ENCODE measurements at regions not wholly inside any gene's neighbourhood (a gene's known extent, or its start where the extent isn't known, plus 50 kb on each side); places are given as distances from the start of the nearest gene placed in this dataset.
"Not testable (repeated sequence)": the region's sequence is repeated elsewhere in the genome, so short reads cannot be mapped to it uniquely, and the experiment has no call there.

DNA sequence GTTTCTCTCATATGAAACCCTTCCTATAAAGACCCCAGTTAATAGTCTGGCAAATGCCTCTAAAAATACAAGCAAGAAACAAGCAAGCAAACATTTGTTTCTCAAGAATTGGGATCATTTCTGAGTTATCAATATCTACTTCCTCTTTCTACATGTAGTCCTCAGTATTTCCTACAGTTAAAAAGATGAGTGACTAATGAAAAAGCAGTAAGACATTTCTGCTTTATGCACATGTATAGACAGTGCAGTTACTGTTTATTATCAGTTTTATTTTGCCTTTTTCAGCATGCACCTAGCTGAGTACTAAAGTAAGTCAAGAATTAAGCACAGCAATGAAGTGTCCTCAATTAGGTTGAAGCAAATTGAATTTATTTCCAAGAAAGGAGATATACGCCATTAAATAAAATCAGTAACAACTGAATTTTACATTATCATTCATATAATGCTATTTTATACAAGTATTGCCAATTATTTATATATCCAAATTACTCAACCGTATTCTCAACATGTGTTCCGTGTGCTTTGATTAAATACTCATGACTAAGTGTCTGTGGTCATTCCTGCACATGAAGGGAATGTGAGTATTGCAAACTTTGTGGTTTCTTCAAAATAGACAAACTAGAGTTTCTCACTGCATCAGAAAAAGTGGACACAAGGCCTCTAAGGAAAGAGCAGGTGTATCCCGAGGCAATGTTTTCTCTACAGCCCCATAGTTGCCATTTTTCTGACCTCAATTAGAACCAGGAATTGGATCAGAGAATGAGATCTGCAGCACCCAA is 159.3 kb upstream of the MARCKS start:
- DNase-seq (ENCODE audit: low read depth): peak; percentile 80

DNA sequence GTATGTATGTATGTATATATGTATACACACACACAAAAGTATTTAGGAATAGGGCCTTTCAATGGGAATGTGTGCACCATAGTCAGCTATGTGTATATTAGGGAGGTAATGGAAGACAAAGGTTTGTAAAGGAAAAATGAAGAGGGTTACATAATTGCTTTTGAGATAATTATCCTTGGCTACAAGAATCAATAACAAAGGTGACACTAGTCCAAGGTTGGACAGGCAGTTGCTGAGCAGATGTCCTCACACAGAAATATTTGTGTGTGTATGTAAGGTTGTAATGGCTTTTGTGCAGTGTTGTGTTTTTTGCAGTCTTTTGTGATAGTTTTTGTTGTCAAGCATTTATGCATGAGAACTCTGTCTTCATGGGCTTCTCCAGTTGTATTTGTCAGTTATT is 157.9 kb upstream of the MARCKS start:
- DNase-seq (ENCODE audit: low read depth): no peak

DNA sequence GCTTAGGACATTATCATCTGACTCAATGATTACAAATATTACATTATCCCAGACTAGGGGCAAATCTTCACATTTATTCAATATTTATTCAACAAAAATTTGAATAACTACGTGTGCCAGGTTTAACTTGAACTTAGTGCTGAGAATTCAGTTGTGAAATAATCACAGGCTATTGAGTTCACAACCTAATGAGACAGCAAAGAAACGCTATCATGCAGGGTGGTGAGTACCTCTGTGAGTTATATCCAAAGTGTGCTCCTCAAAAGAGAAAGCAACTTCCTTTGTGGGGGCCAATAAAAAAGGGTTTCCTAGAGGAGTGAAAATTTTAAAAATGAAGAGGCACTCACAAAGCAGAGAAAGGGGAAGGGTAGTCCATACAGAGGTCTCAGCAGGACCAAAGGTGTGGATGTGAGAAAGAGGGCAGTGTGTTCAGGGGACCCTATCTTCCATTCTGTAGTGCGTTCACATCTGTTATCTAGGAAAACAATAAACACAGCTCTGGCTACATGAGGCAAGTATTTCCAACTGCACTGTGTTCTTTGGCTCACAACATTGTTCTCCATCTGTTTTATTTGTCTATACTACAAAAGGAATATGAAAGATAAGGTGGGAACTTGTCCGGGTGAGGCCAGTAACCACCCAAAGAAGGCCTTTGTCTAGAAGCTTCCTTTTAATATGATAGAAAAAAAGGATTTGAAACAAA is 155.4 kb upstream of the MARCKS start:
- no peak for DNase-seq (ENCODE audit: low read depth)

- DNase-seq (ENCODE audit: low read depth): no peak
Measured at GRCh38 chr6:113707194-113707593, 150.0 kb upstream of the MARCKS start.

DNA sequence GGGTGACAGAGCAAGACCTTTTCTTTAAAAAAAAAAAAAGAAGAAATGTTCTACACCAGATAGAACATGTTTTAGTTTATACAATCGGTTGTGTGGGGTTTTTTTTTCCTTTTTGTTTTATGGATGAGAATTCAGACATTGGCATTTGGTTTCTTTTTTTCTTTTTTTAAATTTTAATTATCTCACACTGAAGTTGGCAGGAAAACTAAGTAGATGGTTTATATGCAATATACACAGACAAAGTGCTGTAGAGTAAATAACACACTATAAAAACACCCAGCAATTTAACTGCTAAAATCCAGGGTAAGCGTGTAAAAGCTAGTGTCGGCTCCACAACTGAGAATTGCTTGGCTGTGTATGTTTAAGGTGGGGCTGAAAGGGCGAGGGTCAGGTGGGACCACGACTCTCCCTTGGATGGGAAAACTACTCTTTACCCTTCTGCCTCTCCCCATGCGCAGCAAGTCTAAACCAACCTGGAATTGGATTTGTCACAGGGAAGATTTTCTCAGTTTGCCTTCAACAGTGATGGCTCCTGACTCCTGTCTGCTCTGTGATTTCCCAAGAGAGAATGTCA is 147.1 kb upstream of the MARCKS start:
- no peak for DNase-seq (ENCODE audit: low read depth)

DNA sequence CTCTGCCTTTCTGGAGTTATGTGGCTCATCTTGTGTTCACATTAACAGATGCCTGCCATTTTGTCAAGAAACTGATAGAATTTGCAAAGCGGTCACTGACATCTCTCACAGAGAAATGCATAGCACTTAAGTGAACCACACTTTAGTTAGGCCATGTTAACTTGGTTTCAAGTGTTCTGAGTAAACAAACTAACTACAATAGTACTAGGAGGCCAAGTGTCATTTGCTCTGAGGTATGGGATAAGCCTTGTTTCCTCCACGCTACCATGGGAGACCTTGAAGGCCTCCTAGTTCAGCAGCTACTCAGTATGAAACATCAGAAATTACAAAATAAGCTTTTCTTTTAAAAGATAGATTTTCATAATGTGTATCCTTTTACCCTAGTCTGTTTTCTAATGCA is 143.5 kb upstream of the MARCKS start:
- no peak for DNase-seq (ENCODE audit: low read depth)

DNA sequence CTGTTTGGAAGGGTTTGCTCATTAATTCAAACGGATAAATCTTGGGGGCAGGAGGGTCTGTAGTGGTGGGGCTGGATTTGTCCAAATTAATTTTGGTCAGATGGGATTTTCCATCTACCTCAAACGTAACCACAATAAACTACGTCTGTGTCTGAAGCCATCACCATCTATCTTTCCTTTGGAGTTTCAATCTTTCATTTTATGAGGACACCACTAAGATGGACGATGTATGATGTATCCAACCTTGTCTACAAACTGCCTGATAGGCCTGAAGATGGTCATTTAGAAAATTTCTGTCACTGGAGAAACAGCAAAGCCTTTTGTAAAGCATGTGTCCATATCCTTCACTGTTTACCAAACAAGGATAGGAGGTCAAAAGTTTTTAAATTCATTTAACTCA is 138.6 kb upstream of the MARCKS start:
- DNase-seq (ENCODE audit: low read depth): no peak

- no peak for DNase-seq (ENCODE audit: low read depth)
Measured at GRCh38 chr6:113719064-113719463, 138.1 kb upstream of the MARCKS start.

DNA sequence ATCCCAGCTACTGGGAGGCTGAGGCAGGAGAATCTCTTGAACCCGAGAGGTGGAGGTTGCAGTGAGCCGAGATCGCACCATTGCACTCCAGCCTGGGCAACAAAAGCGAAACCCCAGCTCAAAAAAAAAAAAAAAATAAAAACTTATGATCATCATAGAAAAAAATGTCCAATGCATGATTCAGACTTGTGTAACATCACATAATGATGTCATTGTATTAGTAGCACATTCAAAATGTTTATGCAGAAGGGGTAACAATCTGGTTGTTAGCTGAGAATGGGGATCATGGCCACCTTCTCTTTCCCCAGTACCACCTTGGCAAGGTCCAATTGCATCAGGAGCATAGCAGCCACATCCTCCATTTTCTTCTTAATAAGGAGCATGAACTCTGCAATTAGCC is 137.6 kb upstream of the MARCKS start:
- no peak for DNase-seq (ENCODE audit: low read depth)

DNA sequence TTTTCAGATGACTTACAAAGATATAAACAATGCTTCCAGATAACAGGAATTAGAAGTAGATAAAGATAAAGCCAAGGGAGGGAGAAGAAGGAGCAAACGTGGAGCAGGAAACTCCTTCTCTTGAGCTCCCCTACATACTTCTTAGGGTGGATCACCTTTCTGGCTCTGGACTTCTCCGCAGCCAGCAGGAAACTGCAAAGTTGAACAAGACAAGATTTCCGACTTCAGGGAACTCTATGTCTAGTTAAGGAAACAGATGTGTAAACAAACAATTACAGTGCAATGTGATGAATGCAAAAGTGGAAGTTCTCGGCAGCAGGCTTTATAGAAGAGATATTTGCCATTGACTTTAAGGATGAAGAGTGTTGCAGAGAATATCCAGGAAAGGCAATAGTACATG is 134.0 kb upstream of the MARCKS start:
- DNase-seq (ENCODE audit: low read depth): no peak

DNA sequence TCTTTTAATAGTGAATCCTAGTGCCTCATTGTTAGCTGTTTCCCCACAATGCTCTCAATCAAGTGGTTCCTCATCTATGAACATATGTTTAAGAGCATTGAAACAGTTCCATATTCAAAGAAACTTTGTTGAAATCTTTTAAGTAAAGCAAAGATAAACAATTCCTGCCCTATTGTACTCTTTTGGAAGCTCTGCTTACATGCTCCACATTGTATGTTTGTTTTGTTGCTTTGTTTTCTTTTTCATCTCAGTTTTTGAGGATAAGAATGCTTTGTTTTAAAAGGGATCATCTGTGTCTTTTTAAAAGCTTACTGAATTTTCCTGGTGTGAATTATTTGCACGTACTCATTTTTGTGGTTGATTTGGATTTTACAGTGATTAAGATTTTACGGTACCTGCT is 132.2 kb upstream of the MARCKS start:
- not testable (repeated sequence) for DNase-seq (ENCODE audit: low read depth)

DNA sequence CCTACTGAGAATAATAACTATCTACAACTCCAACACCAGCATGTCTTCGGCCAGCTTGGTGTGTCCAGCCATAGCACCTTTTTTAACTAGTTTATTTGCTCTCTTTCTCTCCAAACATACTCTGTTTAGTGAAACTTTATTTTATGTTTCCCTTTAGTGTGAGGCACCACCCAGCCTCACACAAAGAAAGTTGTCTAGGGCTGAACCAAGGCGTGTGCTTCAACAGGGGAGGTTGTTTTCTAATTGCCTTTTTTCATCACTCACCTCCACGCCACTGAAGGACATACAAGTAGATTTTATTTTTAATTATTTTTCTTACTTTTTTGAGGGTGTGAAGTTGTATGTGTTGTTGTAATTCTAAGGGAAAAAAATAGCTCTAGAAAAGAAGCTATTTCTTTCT is 125.6 kb upstream of the MARCKS start:
- DNase-seq (ENCODE audit: low read depth): no peak

DNA sequence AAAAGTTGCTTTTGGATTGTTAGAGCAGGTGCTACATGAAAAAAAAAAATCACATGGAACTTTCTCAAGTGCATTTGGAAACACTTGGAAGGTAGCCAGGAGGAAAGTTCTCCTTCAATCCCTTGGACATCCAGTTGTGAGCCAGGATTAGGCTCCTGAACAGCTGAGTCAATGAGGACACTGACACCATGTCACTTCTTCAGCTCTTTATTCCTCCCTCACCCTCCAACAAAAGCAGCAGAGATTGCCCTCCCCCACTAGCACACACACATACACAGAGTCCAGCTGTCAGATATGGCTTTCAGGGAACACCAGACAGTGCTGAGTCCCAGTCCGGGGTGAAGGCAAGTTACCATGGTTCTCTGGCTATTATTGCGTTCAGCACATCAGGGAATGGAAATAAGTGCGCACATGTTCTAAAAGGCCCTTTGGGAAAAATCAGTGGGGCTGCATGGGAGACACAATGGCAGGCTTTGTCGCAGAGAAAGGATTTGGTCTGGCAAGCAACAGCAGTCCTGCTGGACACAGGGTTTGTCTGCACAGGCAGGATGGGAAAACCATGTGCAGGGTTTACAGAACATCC is 124.7 kb upstream of the MARCKS start:
- DNase-seq (ENCODE audit: low read depth): no peak

DNA sequence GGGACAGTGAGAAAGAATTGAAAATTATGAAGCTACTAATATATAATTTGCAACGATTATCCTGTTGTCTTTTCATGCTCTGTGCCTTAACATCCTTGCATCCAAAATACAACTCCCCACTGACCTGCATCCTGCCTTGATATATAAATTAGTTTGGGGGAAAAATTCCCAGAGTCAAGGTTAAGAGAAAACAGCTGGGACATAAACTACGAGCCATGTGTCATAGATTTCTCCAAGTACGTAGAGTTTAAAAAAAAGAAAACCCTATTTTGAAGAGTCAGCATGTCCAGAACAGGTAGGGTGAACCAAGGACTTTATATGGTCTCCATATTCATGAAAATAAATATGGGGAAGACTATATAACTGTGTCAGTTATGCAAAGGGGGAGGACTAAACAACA is 123.8 kb upstream of the MARCKS start:
- DNase-seq (ENCODE audit: low read depth): no peak

- DNase-seq (ENCODE audit: low read depth): peak; percentile 11
Measured at GRCh38 chr6:113734982-113735381, 122.2 kb upstream of the MARCKS start.

DNA sequence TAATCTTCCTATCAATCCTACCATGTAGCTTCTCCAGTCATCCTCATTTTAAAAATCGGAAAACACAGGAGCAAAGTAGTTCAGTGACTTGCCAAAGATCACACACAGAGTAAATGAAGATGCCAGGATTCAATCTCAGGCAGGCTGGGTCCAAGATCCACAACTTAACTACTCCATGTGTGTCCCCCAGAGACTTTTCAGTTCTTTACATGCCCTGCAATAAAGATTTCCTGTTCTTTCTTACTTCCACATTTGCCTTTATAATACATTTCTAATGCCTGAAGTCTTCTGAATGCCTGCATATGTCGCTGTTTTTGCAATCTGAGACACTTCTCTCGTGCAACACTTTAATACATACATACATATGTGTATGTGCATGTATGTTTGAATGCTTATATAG is 121.7 kb upstream of the MARCKS start:
- DNase-seq (ENCODE audit: low read depth): no peak

- no peak for DNase-seq (ENCODE audit: low read depth)
Measured at GRCh38 chr6:113736978-113737377, 120.2 kb upstream of the MARCKS start.

- no peak for DNase-seq (ENCODE audit: low read depth)
Measured at GRCh38 chr6:113739041-113739655, 118.0 kb upstream of the MARCKS start.

GRCh38 chr6:113741651-113742050 is 115.5 kb upstream of the MARCKS start:
- no peak for DNase-seq (ENCODE audit: low read depth)

GRCh38 chr6:113742342-113742741 is 114.8 kb upstream of the MARCKS start:
- no peak for DNase-seq (ENCODE audit: low read depth)

GRCh38 chr6:113744861-113745260 is 112.3 kb upstream of the MARCKS start:
- peak; percentile 11 for DNase-seq (ENCODE audit: low read depth)

- no peak for DNase-seq (ENCODE audit: low read depth)
Measured at GRCh38 chr6:113750151-113750855, 106.8 kb upstream of the MARCKS start.
